ENCODE measurements at regions not wholly inside any gene's neighbourhood (a gene's known extent, or its start where the extent isn't known, plus 50 kb on each side); places are given as distances from the start of the nearest gene placed in this dataset.

DNA sequence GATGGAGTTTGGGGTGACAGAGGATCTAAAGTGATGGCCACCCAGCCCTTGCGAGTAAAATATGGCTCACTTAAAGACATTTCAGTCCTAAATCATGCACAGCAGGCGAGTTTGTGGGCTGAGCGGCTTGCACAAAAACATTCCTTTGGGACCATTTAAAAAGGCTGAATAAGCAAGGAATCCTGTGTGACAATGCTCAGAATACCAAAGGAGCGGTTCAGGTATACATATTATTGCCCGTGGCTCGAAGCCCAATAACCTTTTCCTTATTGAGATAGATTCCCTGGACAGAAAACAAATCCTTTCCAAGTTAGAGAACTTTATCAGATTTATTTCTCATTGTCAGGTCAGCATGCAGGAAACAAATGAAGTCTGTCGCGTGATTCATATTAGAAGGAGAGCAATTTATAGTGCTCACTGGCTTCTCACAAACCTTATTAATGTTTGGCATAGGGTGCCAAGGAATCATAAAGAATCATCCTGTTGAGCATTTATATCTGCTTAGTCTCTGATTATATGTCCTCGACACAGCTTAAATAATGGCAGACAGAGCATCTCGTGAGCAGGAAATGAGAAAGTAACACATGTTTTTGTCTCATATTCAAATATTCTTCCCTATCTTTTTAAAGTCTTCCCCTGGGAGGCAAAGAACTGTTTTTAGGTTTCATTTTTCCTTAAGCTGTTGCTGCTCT lies 121.3 kb downstream of the TRMT11 start:
- TF ChIP-seq, protein P1, sequence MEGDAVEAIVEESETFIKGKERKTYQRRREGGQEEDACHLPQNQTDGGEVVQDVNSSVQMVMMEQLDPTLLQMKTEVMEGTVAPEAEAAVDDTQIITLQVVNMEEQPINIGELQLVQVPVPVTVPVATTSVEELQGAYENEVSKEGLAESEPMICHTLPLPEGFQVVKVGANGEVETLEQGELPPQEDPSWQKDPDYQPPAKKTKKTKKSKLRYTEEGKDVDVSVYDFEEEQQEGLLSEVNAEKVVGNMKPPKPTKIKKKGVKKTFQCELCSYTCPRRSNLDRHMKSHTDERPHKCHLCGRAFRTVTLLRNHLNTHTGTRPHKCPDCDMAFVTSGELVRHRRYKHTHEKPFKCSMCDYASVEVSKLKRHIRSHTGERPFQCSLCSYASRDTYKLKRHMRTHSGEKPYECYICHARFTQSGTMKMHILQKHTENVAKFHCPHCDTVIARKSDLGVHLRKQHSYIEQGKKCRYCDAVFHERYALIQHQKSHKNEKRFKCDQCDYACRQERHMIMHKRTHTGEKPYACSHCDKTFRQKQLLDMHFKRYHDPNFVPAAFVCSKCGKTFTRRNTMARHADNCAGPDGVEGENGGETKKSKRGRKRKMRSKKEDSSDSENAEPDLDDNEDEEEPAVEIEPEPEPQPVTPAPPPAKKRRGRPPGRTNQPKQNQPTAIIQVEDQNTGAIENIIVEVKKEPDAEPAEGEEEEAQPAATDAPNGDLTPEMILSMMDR (conservative IDR thresholded peaks at IDR 0.05), result no peak
- no peak for TF ChIP-seq EZH2 (IDR thresholded peaks at IDR 0.05; ENCODE audit: low read depth)

Data from PC-9 (cell line).